ENCODE measurements at regions not wholly inside any gene's neighbourhood (a gene's known extent, or its start where the extent isn't known, plus 50 kb on each side); places are given as distances from the start of the nearest gene placed in this dataset.

GRCh38 chr16:86088287-86088686, 189.3 kb downstream of the IRF8 start:
- no peak overlapping the region for H3K27ac ChIP-seq (ENCODE audit: low read length)
- intact Hi-C loops (cut with micrococcal nuclease; ENCODE audit: unreplicated experiment), result no loop called here
- DNase-seq (ENCODE audit: low read depth, low spot score) (no peak), ATAC-seq (no peak)
- no TSS peak for BruUV-seq (replicated peaks)
- ChIA-PET POLR2A (no interaction called here), CTCF (no interaction called here)
- no peaks in the 10 kb centered on the region for H3K27me3 ChIP-seq (ENCODE audit: control insufficient read depth, insufficient read depth, low read length)
- no peaks in the 10 kb centered on the region for H3K9me3 ChIP-seq (ENCODE audit: control insufficient read depth, insufficient read depth, low read depth, low read length)
- in situ Hi-C loops (cut with HindIII; ENCODE audit: low pct_unique_long_range_greater_than_20kb, low sequenced_read_pairs), result no loop called here
- TF ChIP-seq SIN3A (IDR thresholded peaks at IDR 0.05; ENCODE audit: borderline replicate concordance, insufficient read depth, low read depth, low read length), result no peak
- no peak for TF ChIP-seq POLR2AphosphoS5 (IDR thresholded peaks at IDR 0.05; ENCODE audit: low read depth, low read length)
- no peak for TF ChIP-seq TCF7L2 (IDR thresholded peaks at IDR 0.05; ENCODE audit: low read depth, low read length)
- TF ChIP-seq REST (IDR thresholded peaks at IDR 0.05; ENCODE audit: insufficient read depth in 1 of 2, low read depth in 2 of 2, low read length in 1 of 2), result no peak
- no peak for TF ChIP-seq CTCF (IDR thresholded peaks at IDR 0.05)
- no peaks in the 10 kb centered on the region for H3K36me3 ChIP-seq (ENCODE audit: control insufficient read depth, insufficient read depth, low read length)
- H3K4me3 ChIP-seq (ENCODE audit: low read depth in 2 of 2, low read length in 2 of 2), result no peak overlapping the region
- H3K4me1 ChIP-seq (ENCODE audit: control insufficient read depth, insufficient read depth, low read length), result no peaks in the 10 kb centered on the region

GRCh38 chr16:86088816-86089215, 189.9 kb downstream of the IRF8 start:
- H3K27ac ChIP-seq (ENCODE audit: low read length), result no peak overlapping the region
- intact Hi-C loops (cut with micrococcal nuclease; ENCODE audit: unreplicated experiment), result no loop called here
- BruUV-seq (replicated peaks), result no TSS peak
- H3K4me3 ChIP-seq (ENCODE audit: low read depth in 2 of 2, low read length in 2 of 2), result no peak overlapping the region
- H3K27me3 ChIP-seq (ENCODE audit: control insufficient read depth, insufficient read depth, low read length), result no peaks in the 10 kb centered on the region
- TF ChIP-seq REST (IDR thresholded peaks at IDR 0.05; ENCODE audit: insufficient read depth in 1 of 2, low read depth in 2 of 2, low read length in 1 of 2) (no peak), SIN3A (IDR thresholded peaks at IDR 0.05; ENCODE audit: borderline replicate concordance, insufficient read depth, low read depth, low read length) (no peak)
- CTCF ChIA-PET, result no interaction called here
- no peaks in the 10 kb centered on the region for H3K9me3 ChIP-seq (ENCODE audit: control insufficient read depth, insufficient read depth, low read depth, low read length)
- no peak for DNase-seq (ENCODE audit: low read depth, low spot score)
- POLR2A ChIA-PET, result no interaction called here
- no peaks in the 10 kb centered on the region for H3K4me1 ChIP-seq (ENCODE audit: control insufficient read depth, insufficient read depth, low read length)
- in situ Hi-C loops (cut with HindIII; ENCODE audit: low pct_unique_long_range_greater_than_20kb, low sequenced_read_pairs), result no loop called here
- H3K36me3 ChIP-seq (ENCODE audit: control insufficient read depth, insufficient read depth, low read length), result no peaks in the 10 kb centered on the region
- no peak for ATAC-seq

Data from Panc1 (cell line).